ENCODE measurements at regions not wholly inside any gene's neighbourhood (a gene's known extent, or its start where the extent isn't known, plus 50 kb on each side); places are given as distances from the start of the nearest gene placed in this dataset.
"Not testable (repeated sequence)": the region's sequence is repeated elsewhere in the genome, so short reads cannot be mapped to it uniquely, and the experiment has no call there.

DNA sequence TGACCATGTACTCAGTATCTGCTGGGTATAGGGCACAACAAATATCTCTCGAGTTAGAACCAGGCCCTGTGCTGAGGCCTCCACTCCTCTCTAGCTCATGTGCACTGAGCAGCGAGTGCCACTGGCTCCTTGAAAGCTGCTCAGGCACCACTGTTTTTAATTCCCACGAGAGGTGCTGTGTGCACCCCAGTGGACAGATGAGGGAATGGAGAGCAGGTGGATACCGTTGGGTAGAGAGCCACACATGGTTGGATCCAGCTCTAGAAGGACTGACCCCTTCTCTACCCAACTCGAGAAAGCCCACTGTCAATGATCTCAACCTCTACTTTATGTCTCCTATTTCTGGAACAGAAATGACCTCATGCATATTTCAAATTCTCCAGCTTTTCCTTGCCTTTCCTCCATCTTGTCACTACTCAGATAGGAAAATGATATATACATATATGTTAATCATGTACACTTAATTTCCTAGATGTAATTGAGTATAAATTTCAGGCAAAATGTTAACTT is 66.6 kb upstream of the SOX11 start:
- not testable (repeated sequence) for TF ChIP-seq POLR2A (IDR thresholded peaks at IDR 0.05; ENCODE audit: low read depth); EP300 (IDR thresholded peaks at IDR 0.05); POLR2AphosphoS5 (IDR thresholded peaks at IDR 0.05)
- TF ChIP-seq, protein P1, sequence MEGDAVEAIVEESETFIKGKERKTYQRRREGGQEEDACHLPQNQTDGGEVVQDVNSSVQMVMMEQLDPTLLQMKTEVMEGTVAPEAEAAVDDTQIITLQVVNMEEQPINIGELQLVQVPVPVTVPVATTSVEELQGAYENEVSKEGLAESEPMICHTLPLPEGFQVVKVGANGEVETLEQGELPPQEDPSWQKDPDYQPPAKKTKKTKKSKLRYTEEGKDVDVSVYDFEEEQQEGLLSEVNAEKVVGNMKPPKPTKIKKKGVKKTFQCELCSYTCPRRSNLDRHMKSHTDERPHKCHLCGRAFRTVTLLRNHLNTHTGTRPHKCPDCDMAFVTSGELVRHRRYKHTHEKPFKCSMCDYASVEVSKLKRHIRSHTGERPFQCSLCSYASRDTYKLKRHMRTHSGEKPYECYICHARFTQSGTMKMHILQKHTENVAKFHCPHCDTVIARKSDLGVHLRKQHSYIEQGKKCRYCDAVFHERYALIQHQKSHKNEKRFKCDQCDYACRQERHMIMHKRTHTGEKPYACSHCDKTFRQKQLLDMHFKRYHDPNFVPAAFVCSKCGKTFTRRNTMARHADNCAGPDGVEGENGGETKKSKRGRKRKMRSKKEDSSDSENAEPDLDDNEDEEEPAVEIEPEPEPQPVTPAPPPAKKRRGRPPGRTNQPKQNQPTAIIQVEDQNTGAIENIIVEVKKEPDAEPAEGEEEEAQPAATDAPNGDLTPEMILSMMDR (IDR thresholded peaks at IDR 0.05) = not testable (repeated sequence)
